Activated T-helper 17 cell treated with anti-CD3 and anti-CD28 coated beads, Interleukin-2, amount 50 U/mL, for 72 hours (primary cell): ENCODE measurements at regions not wholly inside any gene's neighbourhood (a gene's known extent, or its start where the extent isn't known, plus 50 kb on each side); places are given as distances from the start of the nearest gene placed in this dataset.

ENCODE experiments used
- ATAC-seq: fragments of 150-1000 bp; cut with Tn5 transposase; replicated peaks from 2 replicates; pipeline ENCODE4 v1.10.0; 2021; ENCODE audit warnings: mild to moderate bottlenecking, moderate library complexity
- H3K27ac Mint-ChIP-seq: one replicate; pipeline ENCODE4 v1.8.0; 2022; ENCODE audit warnings: mixed read lengths
- H3K27me3 Mint-ChIP-seq: one replicate; pipeline ENCODE4 v1.8.0; 2022; ENCODE audit warnings: mixed read lengths
- H3K36me3 Mint-ChIP-seq: one replicate; pipeline ENCODE4 v1.8.0; 2022; ENCODE audit warnings: low read depth, mild to moderate bottlenecking, mixed read lengths
- H3K4me1 Mint-ChIP-seq: one replicate; pipeline ENCODE4 v1.8.0; 2022; ENCODE audit warnings: mixed read lengths
- H3K4me3 Mint-ChIP-seq: one replicate; pipeline ENCODE4 v1.8.0; 2022; ENCODE audit warnings: mild to moderate bottlenecking, mixed read lengths
- H3K9me3 Mint-ChIP-seq: one replicate; pipeline ENCODE4 v1.8.0; 2022; ENCODE audit warnings: mixed read lengths

- H3K4me3 Mint-ChIP-seq: no peak overlapping the region
- no peaks in the 10 kb centered on the region for H3K4me1 Mint-ChIP-seq
- H3K27me3 Mint-ChIP-seq: no peaks in the 10 kb centered on the region
- no peak overlapping the region for H3K27ac Mint-ChIP-seq
- H3K36me3 Mint-ChIP-seq: no peaks in the 10 kb centered on the region
- peaks cover 3% of the 10 kb centered on the region for H3K9me3 Mint-ChIP-seq
- ATAC-seq: no peak
Observed at GRCh38 chr18:44216169-44216568, 464.5 kb upstream of the SETBP1 start.

- Mint-ChIP-seq H3K36me3 (no peaks in the 10 kb centered on the region), H3K4me3 (no peak overlapping the region)
Observed at GRCh38 chr18:44227501-44227900, 453.2 kb upstream of the SETBP1 start.

GRCh38 chr18:44229693-44230108, 451.0 kb upstream of the SETBP1 start:
- no peak overlapping the region for H3K27ac Mint-ChIP-seq
- peaks cover 16% of the 10 kb centered on the region for H3K9me3 Mint-ChIP-seq
- no peaks in the 10 kb centered on the region for H3K36me3 Mint-ChIP-seq
- no peak overlapping the region for H3K4me3 Mint-ChIP-seq
- no peaks in the 10 kb centered on the region for H3K27me3 Mint-ChIP-seq
- ATAC-seq: no peak
- no peaks in the 10 kb centered on the region for H3K4me1 Mint-ChIP-seq

More at GRCh38 chr18:44227501-44227900, 453.2 kb upstream of the SETBP1 start:
- Mint-ChIP-seq H3K27ac (no peak overlapping the region), H3K4me1 (no peaks in the 10 kb centered on the region), H3K27me3 (no peaks in the 10 kb centered on the region), H3K9me3 (peaks cover 10% of the 10 kb centered on the region)
- ATAC-seq: no peak

- Mint-ChIP-seq H3K27ac (no peak overlapping the region), H3K4me3 (no peak overlapping the region), H3K27me3 (no peaks in the 10 kb centered on the region), H3K9me3 (peaks cover 17% of the 10 kb centered on the region), H3K4me1 (no peaks in the 10 kb centered on the region), H3K36me3 (no peaks in the 10 kb centered on the region)
- no peak for ATAC-seq
Observed at GRCh38 chr18:44231936-44232335, 448.8 kb upstream of the SETBP1 start.

- H3K27me3 Mint-ChIP-seq: no peaks in the 10 kb centered on the region
- H3K4me1 Mint-ChIP-seq: no peaks in the 10 kb centered on the region
- no peak overlapping the region for H3K27ac Mint-ChIP-seq
- no peak overlapping the region for H3K4me3 Mint-ChIP-seq
- no peaks in the 10 kb centered on the region for H3K36me3 Mint-ChIP-seq
- H3K9me3 Mint-ChIP-seq: peaks cover 18% of the 10 kb centered on the region
- no peak for ATAC-seq
Observed at GRCh38 chr18:44232500-44232899, 448.2 kb upstream of the SETBP1 start.

GRCh38 chr18:44238454-44238853, 442.2 kb upstream of the SETBP1 start:
- peaks cover 10% of the 10 kb centered on the region for H3K9me3 Mint-ChIP-seq
- H3K4me3 Mint-ChIP-seq: no peak overlapping the region
- ATAC-seq: no peak
- no peak overlapping the region for H3K27ac Mint-ChIP-seq
- no peaks in the 10 kb centered on the region for H3K27me3 Mint-ChIP-seq
- H3K4me1 Mint-ChIP-seq: no peaks in the 10 kb centered on the region
- no peaks in the 10 kb centered on the region for H3K36me3 Mint-ChIP-seq

GRCh38 chr18:44238911-44239310, 441.8 kb upstream of the SETBP1 start:
- Mint-ChIP-seq H3K9me3 (peaks cover 10% of the 10 kb centered on the region), H3K27ac (no peak overlapping the region), H3K27me3 (no peaks in the 10 kb centered on the region), H3K4me3 (no peak overlapping the region), H3K36me3 (no peaks in the 10 kb centered on the region), H3K4me1 (no peaks in the 10 kb centered on the region)
- ATAC-seq: no peak

- H3K27me3 Mint-ChIP-seq: no peaks in the 10 kb centered on the region
- no peaks in the 10 kb centered on the region for H3K36me3 Mint-ChIP-seq
- H3K9me3 Mint-ChIP-seq: peaks cover 4% of the 10 kb centered on the region
- H3K4me1 Mint-ChIP-seq: no peaks in the 10 kb centered on the region
- H3K4me3 Mint-ChIP-seq: no peak overlapping the region
- H3K27ac Mint-ChIP-seq: no peak overlapping the region
- ATAC-seq: no peak
Observed at GRCh38 chr18:44241020-44241419, 439.7 kb upstream of the SETBP1 start.

- Mint-ChIP-seq H3K4me1 (no peaks in the 10 kb centered on the region), H3K36me3 (no peaks in the 10 kb centered on the region), H3K27me3 (no peaks in the 10 kb centered on the region), H3K27ac (no peak overlapping the region), H3K9me3 (peaks cover 4% of the 10 kb centered on the region), H3K4me3 (no peak overlapping the region)
- ATAC-seq: no peak
Observed at GRCh38 chr18:44245019-44245418, 435.7 kb upstream of the SETBP1 start.

- H3K27me3 Mint-ChIP-seq: no peaks in the 10 kb centered on the region
- ATAC-seq: no peak
- no peaks in the 10 kb centered on the region for H3K36me3 Mint-ChIP-seq
- H3K4me3 Mint-ChIP-seq: no peak overlapping the region
- H3K27ac Mint-ChIP-seq: no peak overlapping the region
- H3K4me1 Mint-ChIP-seq: no peaks in the 10 kb centered on the region
- H3K9me3 Mint-ChIP-seq: peaks cover 4% of the 10 kb centered on the region
Observed at GRCh38 chr18:44246001-44246400, 434.7 kb upstream of the SETBP1 start.

- no peak for ATAC-seq
- Mint-ChIP-seq H3K9me3 (peaks cover 23% of the 10 kb centered on the region), H3K27ac (no peak overlapping the region), H3K4me1 (no peaks in the 10 kb centered on the region), H3K36me3 (no peaks in the 10 kb centered on the region), H3K4me3 (no peak overlapping the region), H3K27me3 (no peaks in the 10 kb centered on the region)
Observed at GRCh38 chr18:44258086-44258485, 422.6 kb upstream of the SETBP1 start.

GRCh38 chr18:44258576-44258975, 422.1 kb upstream of the SETBP1 start:
- no peak for ATAC-seq
- Mint-ChIP-seq H3K9me3 (peaks cover 19% of the 10 kb centered on the region), H3K36me3 (no peaks in the 10 kb centered on the region), H3K4me1 (no peaks in the 10 kb centered on the region), H3K4me3 (no peak overlapping the region), H3K27ac (no peak overlapping the region), H3K27me3 (no peaks in the 10 kb centered on the region)

GRCh38 chr18:44259610-44260009, 421.1 kb upstream of the SETBP1 start:
- Mint-ChIP-seq H3K27ac (no peak overlapping the region), H3K9me3 (peaks cover 15% of the 10 kb centered on the region), H3K4me3 (no peak overlapping the region), H3K36me3 (no peaks in the 10 kb centered on the region), H3K4me1 (no peaks in the 10 kb centered on the region), H3K27me3 (no peaks in the 10 kb centered on the region)
- ATAC-seq: no peak

- H3K36me3 Mint-ChIP-seq: no peaks in the 10 kb centered on the region
- no peak for ATAC-seq
- H3K4me1 Mint-ChIP-seq: no peaks in the 10 kb centered on the region
- no peak overlapping the region for H3K27ac Mint-ChIP-seq
- H3K4me3 Mint-ChIP-seq: no peak overlapping the region
- H3K9me3 Mint-ChIP-seq: peaks cover 14% of the 10 kb centered on the region
- no peaks in the 10 kb centered on the region for H3K27me3 Mint-ChIP-seq
Observed at GRCh38 chr18:44265437-44265836, 415.3 kb upstream of the SETBP1 start.

GRCh38 chr18:44273298-44273697, 407.4 kb upstream of the SETBP1 start:
- Mint-ChIP-seq H3K9me3 (no peaks in the 10 kb centered on the region), H3K27me3 (no peaks in the 10 kb centered on the region), H3K27ac (no peak overlapping the region), H3K4me1 (no peaks in the 10 kb centered on the region), H3K36me3 (no peaks in the 10 kb centered on the region), H3K4me3 (no peak overlapping the region)
- no peak for ATAC-seq

GRCh38 chr18:44280479-44280878, 400.2 kb upstream of the SETBP1 start:
- no peaks in the 10 kb centered on the region for H3K4me1 Mint-ChIP-seq
- H3K27ac Mint-ChIP-seq: no peak overlapping the region
- H3K9me3 Mint-ChIP-seq: peaks cover 14% of the 10 kb centered on the region
- H3K36me3 Mint-ChIP-seq: no peaks in the 10 kb centered on the region
- no peak for ATAC-seq
- no peaks in the 10 kb centered on the region for H3K27me3 Mint-ChIP-seq
- H3K4me3 Mint-ChIP-seq: no peak overlapping the region
